GM04503 (cell line): ENCODE measurements at regions not wholly inside any gene's neighbourhood (a gene's known extent, or its start where the extent isn't known, plus 50 kb on each side); places are given as distances from the start of the nearest gene placed in this dataset.

ENCODE experiments used
- DNase-seq: peaks from one replicate; pipeline ENCODE4 v3.0.0-alpha.2; 2012; ENCODE audit warnings: low read depth

- no peak for DNase-seq
Observed at GRCh38 chr12:85352016-85352415, 72.0 kb downstream of the ALX1 start.

- no peak for DNase-seq
Observed at GRCh38 chr12:85356596-85357385, 76.8 kb downstream of the ALX1 start.

- DNase-seq: no peak
Observed at GRCh38 chr12:85357609-85358008, 77.6 kb downstream of the ALX1 start.

GRCh38 chr12:85358715-85359114, 78.7 kb downstream of the ALX1 start:
- no peak for DNase-seq

- DNase-seq: no peak
Observed at GRCh38 chr12:85363382-85364190, 83.6 kb downstream of the ALX1 start.

GRCh38 chr12:85367936-85368335, 87.9 kb downstream of the ALX1 start:
- no peak for DNase-seq

- DNase-seq: no peak
Observed at GRCh38 chr12:85369365-85370154, 89.5 kb downstream of the ALX1 start.

GRCh38 chr12:85373045-85373444, 93.0 kb downstream of the ALX1 start:
- no peak for DNase-seq

- DNase-seq: no peak
Observed at GRCh38 chr12:85374981-85375380, 95.0 kb downstream of the ALX1 start.

- DNase-seq: no peak
Observed at GRCh38 chr12:85385406-85385805, 105.4 kb downstream of the ALX1 start.

GRCh38 chr12:85390266-85390665, 110.2 kb downstream of the ALX1 start:
- DNase-seq: no peak

GRCh38 chr12:85392508-85392907, 112.5 kb downstream of the ALX1 start:
- DNase-seq: no peak

GRCh38 chr12:85393606-85394005, 113.6 kb downstream of the ALX1 start:
- DNase-seq: no peak

- DNase-seq: no peak
Observed at GRCh38 chr12:85394065-85394464, 114.0 kb downstream of the ALX1 start.

GRCh38 chr12:85394809-85395208, 114.8 kb downstream of the ALX1 start:
- DNase-seq: no peak

GRCh38 chr12:85405262-85405661, 125.2 kb downstream of the ALX1 start:
- no peak for DNase-seq

GRCh38 chr12:85405781-85406522, 125.9 kb downstream of the ALX1 start:
- peak; percentile 81 for DNase-seq

GRCh38 chr12:85413266-85413665, 133.2 kb downstream of the ALX1 start:
- no peak for DNase-seq

- no peak for DNase-seq
Observed at GRCh38 chr12:85422762-85423161, 142.7 kb downstream of the ALX1 start.

GRCh38 chr12:85423947-85424346, 143.9 kb downstream of the ALX1 start:
- no peak for DNase-seq

GRCh38 chr12:85424581-85425348, 144.7 kb downstream of the ALX1 start:
- no peak for DNase-seq
